Activated T-helper 1 cell treated with anti-CD3 and anti-CD28 coated beads, Interleukin-12 subunit alpha, Interleukin-12 subunit beta, Interleukin-2, Interleukin-4 antibody, amounts not matched to agents 30 ng/mL and 10 ng/mL and 1 ng/mL, durations not matched to agents 14 hours and 24 hours and 36 hours (primary cell): ENCODE measurements at regions not wholly inside any gene's neighbourhood (a gene's known extent, or its start where the extent isn't known, plus 50 kb on each side); places are given as distances from the start of the nearest gene placed in this dataset.
A peak's percentile ranks its signal among the peaks of the same experiment; 100 is the strongest.
"Not testable (repeated sequence)": the region's sequence is repeated elsewhere in the genome, so short reads cannot be mapped to it uniquely, and the experiment has no call there.

Experiments used
- DNase-seq: peaks from one replicate; pipeline ENCODE4 v3.0.0; 2021; ENCODE audit warnings: low spot score
- H3K27ac Mint-ChIP-seq: one replicate; pipeline ENCODE4 v1.8.0; 2021; ENCODE audit warnings: mild to moderate bottlenecking, mixed read lengths
- H3K27me3 Mint-ChIP-seq: one replicate; pipeline ENCODE4 v1.8.0; 2022; ENCODE audit warnings: mild to moderate bottlenecking, moderate library complexity, mixed read lengths; ENCODE audit not compliant: insufficient read depth
- H3K36me3 Mint-ChIP-seq: one replicate; pipeline ENCODE4 v1.8.0; 2021; ENCODE audit warnings: low read depth, mixed read lengths
- H3K4me1 Mint-ChIP-seq: one replicate; pipeline ENCODE4 v1.8.0; 2021; ENCODE audit warnings: low read depth, mixed read lengths
- H3K4me3 Mint-ChIP-seq: one replicate; pipeline ENCODE4 v1.8.0; 2021; ENCODE audit warnings: mild to moderate bottlenecking, moderate library complexity, mixed read lengths
- H3K9me3 Mint-ChIP-seq: one replicate; pipeline ENCODE4 v1.8.0; 2021; ENCODE audit warnings: mixed read lengths
- intact Hi-C: fragments of 100-400 bp; cut with micrococcal nuclease; formaldehyde crosslinking; loops from one replicate; pipeline ENCODE4 v1.15.1; 2024

DNA sequence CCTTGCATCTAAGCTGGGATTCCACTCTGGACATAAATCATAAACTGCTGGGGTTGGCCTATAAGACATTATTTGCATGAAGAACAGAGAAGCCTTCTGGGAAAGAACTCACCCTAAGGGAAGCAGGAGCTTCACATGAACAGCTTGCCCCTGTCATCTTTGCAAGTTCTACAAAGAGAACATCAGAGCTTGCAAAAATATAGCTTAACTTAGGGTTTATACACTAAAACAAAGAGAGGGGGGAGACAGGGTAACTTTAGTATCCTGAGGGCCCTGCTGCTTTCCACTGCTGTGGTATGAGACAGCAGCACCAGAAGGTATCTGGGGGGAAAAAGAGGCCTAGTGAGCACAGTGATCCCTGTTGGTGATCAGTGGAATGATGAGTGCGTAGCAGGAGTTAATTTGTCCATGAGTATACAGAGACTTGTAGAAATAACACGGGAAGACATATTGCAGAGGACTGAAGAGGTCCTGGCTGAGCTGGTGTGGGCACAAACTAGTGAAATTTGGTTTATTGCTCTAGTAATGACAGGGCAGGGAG is 116.1 kb upstream of the TSC22D1 start:
- intact Hi-C loops = no loop called here
- Mint-ChIP-seq H3K9me3 (peaks cover 3% of the 10 kb centered on the region), H3K36me3 (no peaks in the 10 kb centered on the region), H3K27me3 (peaks cover 16% of the 10 kb centered on the region), H3K4me3 (no peak overlapping the region), H3K27ac (no peak overlapping the region), H3K4me1 (no peaks in the 10 kb centered on the region)
- DNase-seq = no peak

DNA sequence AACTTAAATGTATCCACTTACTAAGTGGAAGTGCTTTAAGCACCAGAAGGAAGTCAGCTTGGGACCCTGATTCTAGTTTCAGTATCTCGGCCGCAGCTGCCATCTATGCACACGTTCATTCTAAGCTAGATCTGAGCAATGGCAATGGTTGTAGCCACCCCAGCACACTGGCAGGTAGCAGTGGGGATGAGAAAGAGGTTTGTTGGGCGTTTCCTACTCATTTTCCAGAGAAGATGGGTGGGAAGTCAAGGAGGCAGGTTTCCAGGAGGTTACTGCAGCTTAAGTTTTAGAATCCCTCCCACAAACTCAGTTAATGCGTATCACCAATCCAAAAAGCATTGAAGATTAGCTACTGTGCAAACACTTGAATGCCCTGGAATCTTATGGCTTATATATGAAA is 114.2 kb upstream of the TSC22D1 start:
- no peak overlapping the region for H3K4me3 Mint-ChIP-seq
- intact Hi-C loops = no loop called here
- H3K4me1 Mint-ChIP-seq = peaks cover 14% of the 10 kb centered on the region
- H3K36me3 Mint-ChIP-seq = peaks cover 4% of the 10 kb centered on the region
- no peak overlapping the region for H3K27ac Mint-ChIP-seq
- no peak for DNase-seq
- peaks cover 17% of the 10 kb centered on the region for H3K9me3 Mint-ChIP-seq
- H3K27me3 Mint-ChIP-seq = peaks cover 9% of the 10 kb centered on the region

DNA sequence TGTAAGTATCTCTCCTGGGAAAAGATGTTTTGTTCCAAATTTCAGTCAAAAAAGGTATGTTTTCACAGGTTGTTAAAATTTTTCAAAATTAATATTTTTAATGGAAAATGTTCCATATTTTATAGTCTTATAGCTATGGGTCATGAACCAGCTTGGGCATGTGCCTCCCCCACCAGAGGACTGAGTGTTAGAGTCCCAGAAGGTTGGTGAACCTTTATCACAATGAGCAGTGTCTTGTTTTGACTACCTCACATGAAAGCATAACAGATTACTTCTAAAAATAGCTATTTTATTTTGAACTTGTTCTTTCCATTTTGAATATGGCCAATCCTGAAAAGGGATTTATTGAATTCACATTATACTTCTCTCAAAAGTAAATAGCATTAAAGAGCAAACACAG is 112.5 kb upstream of the TSC22D1 start:
- H3K9me3 Mint-ChIP-seq = peaks cover 21% of the 10 kb centered on the region
- peaks cover 7% of the 10 kb centered on the region for H3K27me3 Mint-ChIP-seq
- no peak for DNase-seq
- peaks cover 4% of the 10 kb centered on the region for H3K36me3 Mint-ChIP-seq
- H3K27ac Mint-ChIP-seq = no peak overlapping the region
- intact Hi-C loops = no loop called here
- H3K4me3 Mint-ChIP-seq = no peak overlapping the region
- peaks cover 18% of the 10 kb centered on the region for H3K4me1 Mint-ChIP-seq

DNA sequence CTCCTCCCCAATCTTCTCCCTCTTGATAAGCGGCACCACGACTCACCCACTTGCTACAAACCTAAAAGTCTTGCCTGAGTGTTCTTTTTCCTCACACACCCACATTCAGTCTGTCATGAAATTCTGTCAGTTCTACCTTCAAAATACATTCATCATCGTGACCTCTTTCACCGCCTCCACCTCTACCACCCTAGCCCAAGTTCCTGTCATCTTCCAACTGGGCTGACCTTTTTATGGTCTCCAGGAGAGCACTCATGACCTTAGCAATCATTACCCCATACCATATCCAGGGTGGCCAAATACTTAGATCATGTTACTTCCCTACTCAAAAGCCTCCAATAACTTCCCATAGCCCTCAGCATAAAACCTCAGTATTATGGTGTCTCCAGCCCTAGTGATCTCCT is 110.4 kb upstream of the TSC22D1 start:
- intact Hi-C loops = no loop called here
- H3K4me1 Mint-ChIP-seq = peaks cover 18% of the 10 kb centered on the region
- peaks cover 4% of the 10 kb centered on the region for H3K36me3 Mint-ChIP-seq
- peaks cover 21% of the 10 kb centered on the region for H3K9me3 Mint-ChIP-seq
- H3K27ac Mint-ChIP-seq = peak overlapping the region; percentile 65
- no peak for DNase-seq
- H3K27me3 Mint-ChIP-seq = peaks cover 7% of the 10 kb centered on the region
- no peak overlapping the region for H3K4me3 Mint-ChIP-seq

DNA sequence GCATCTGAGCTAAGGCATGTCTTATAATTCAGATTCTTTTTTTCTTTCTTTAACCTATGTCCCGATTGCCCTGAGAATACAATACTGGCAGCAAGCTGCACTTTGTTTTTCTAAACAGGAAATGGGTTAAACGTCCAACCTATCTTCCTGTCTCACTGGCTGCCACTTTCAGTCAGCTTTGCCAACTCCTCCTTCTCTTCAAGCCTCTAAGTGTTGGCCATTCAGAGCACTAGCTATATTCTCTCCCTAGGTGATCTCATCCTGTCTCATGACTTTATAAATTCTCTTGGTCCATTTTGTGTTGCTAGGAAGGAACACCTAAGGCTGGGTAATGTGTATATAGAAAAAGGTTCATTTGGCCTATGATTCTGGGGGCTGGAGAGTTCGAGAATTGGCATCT is 109.5 kb upstream of the TSC22D1 start:
- H3K4me3 Mint-ChIP-seq = no peak overlapping the region
- peaks cover 7% of the 10 kb centered on the region for H3K27me3 Mint-ChIP-seq
- H3K36me3 Mint-ChIP-seq = peaks cover 4% of the 10 kb centered on the region
- DNase-seq = no peak
- H3K9me3 Mint-ChIP-seq = peaks cover 21% of the 10 kb centered on the region
- intact Hi-C loops = no loop called here
- peaks cover 18% of the 10 kb centered on the region for H3K4me1 Mint-ChIP-seq
- no peak overlapping the region for H3K27ac Mint-ChIP-seq

DNA sequence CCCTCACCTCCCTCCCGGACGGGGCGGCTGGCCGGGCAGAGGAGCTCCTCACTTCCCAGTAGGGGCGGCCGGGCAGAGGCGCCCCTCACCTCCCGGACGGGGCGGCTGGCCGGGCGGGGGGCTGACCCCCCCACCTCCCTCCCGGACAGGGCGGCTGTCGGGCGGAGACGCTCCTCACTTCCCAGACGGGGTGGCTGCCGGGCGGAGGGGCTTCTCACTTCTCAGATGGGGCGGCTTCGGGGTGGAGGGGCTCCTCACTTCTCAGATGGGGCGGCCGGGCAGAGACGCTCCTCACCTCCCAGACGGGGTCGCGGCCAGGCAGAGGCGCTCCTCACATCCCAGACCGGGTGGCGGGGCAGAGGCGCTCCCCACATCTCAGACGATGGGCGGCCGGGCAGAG is 106.3 kb upstream of the TSC22D1 start:
- H3K4me3 Mint-ChIP-seq, H3K27me3 Mint-ChIP-seq, H3K27ac Mint-ChIP-seq, intact Hi-C loops, H3K36me3 Mint-ChIP-seq, DNase-seq: not testable (repeated sequence)
- H3K4me1 Mint-ChIP-seq = peaks cover 18% of the 10 kb centered on the region
- peaks cover 18% of the 10 kb centered on the region for H3K9me3 Mint-ChIP-seq

DNA sequence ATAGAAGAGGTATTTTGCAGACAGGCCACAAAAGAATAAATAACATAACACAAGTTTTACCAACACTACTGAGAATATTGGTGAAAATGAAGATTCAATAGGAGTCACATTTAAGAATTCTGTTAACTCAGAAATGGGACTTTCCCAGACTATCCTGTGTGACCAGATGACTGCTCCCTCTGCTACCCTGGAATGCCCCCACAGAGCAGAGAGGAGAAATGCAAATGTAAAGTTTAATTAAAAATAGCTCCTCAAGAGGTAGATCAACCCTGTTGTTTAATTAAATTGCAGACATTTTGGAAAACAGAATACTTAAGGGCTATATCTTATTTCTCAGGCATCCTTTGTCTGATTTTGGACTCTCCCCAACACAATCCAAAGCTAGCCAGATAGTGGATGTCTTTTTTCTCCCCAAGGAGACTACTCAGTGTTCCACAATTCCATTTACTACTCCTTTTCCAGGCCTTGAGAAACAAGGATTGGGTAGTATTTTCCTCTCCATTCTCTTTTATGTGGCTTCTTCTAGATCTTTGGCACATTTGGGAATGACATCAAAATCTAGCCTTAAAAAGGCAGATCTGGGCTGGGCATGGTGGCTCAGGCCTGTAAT is 104.7 kb upstream of the TSC22D1 start:
- no peak for DNase-seq
- no peaks in the 10 kb centered on the region for H3K36me3 Mint-ChIP-seq
- H3K27me3 Mint-ChIP-seq = peaks cover 1% of the 10 kb centered on the region
- H3K4me3 Mint-ChIP-seq = no peak overlapping the region
- intact Hi-C loops = no loop called here
- H3K9me3 Mint-ChIP-seq = peaks cover 9% of the 10 kb centered on the region
- peaks cover 8% of the 10 kb centered on the region for H3K4me1 Mint-ChIP-seq
- H3K27ac Mint-ChIP-seq = no peak overlapping the region

DNA sequence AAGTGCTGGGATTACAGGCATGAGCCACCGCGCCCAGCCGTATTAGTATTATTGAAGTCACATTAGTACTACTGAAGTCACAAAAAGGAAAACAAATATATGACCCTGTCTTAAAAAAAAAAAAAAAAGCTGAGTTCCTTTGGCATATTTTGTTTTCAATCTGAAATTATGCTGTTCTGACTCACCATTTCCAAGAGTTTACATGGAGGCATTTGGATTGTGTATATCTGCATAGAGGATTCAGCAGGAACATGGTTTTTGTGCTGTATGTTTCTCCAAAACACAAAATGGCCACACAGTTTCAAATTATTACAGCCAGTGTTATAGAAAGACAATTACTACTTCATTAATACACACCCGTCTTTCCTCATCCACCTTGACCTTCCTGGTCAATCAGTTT is 103.5 kb upstream of the TSC22D1 start:
- H3K36me3 Mint-ChIP-seq = no peaks in the 10 kb centered on the region
- no peak overlapping the region for H3K4me3 Mint-ChIP-seq
- peaks cover 4% of the 10 kb centered on the region for H3K9me3 Mint-ChIP-seq
- H3K4me1 Mint-ChIP-seq = no peaks in the 10 kb centered on the region
- no peak overlapping the region for H3K27ac Mint-ChIP-seq
- no peak for DNase-seq
- peaks cover 1% of the 10 kb centered on the region for H3K27me3 Mint-ChIP-seq
- intact Hi-C loops = no loop called here

DNA sequence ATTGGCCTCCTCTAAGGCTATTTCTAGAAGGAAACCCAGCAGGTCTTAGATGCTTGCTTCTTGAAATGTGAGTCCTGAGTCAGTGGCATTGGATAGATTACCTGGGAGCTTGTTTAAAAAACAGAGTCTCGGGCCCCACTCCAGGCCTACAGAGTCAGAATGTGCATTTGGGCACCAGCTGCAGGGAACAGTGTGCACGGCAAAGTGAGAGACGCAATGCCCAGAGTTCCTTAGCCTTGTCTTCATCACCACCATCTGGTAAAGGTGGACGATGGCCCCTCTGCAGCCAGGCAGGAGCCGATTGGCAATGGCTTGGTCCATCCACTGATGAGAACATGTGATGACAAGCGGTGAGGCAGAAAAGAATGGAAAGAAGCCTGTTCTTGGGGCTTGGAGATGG is 102.1 kb upstream of the TSC22D1 start:
- no peak for DNase-seq
- Mint-ChIP-seq H3K9me3 (no peaks in the 10 kb centered on the region), H3K4me3 (no peak overlapping the region), H3K36me3 (no peaks in the 10 kb centered on the region), H3K27me3 (peaks cover 1% of the 10 kb centered on the region), H3K27ac (no peak overlapping the region), H3K4me1 (no peaks in the 10 kb centered on the region)
- intact Hi-C loops = no loop called here

DNA sequence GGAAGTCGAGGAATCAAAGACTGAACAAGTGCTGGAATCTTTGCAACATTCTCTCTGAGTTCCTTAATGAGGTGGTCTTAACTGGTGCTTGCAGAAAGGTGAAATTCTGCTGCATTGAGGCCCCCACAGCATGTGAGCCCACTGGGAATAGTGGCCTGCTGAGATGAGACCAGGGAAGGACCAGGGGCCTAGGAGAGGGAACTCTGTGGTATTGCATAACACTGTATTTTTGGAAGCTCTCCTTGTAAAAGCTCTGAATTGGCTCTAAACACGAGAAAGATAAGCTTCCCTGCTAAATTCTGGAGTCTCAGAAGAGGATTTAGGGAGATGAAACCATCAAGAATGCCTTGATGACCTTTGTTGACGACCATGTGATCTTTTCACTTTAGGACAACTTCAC is 100.4 kb upstream of the TSC22D1 start:
- Mint-ChIP-seq H3K27ac (no peak overlapping the region), H3K36me3 (no peaks in the 10 kb centered on the region), H3K4me1 (no peaks in the 10 kb centered on the region), H3K9me3 (no peaks in the 10 kb centered on the region), H3K4me3 (no peak overlapping the region), H3K27me3 (peaks cover 1% of the 10 kb centered on the region)
- no peak for DNase-seq
- intact Hi-C loops = no loop called here

DNA sequence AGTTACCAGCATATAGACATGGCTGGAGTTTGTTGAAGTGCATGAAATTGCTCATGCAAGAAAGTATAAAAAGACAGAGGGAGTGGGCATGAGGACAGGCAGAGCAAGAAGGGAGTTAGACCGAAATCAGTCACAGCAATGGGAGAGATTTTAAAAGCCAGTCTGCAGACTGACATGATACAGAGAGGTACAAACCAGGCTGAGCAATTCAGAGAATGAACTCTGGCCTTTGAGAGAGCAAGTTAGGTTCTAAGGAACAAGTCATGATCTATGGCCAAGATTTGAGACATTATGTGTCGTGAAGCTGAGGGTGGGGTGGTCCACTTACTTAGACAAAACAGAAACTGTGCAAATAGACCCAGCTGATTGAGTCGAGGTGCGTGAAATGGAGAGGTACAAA is 93.4 kb upstream of the TSC22D1 start:
- Mint-ChIP-seq H3K9me3 (no peaks in the 10 kb centered on the region), H3K36me3 (no peaks in the 10 kb centered on the region), H3K27me3 (no peaks in the 10 kb centered on the region), H3K4me3 (no peak overlapping the region), H3K4me1 (no peaks in the 10 kb centered on the region), H3K27ac (no peak overlapping the region)
- DNase-seq = no peak
- intact Hi-C loops = no loop called here

DNA sequence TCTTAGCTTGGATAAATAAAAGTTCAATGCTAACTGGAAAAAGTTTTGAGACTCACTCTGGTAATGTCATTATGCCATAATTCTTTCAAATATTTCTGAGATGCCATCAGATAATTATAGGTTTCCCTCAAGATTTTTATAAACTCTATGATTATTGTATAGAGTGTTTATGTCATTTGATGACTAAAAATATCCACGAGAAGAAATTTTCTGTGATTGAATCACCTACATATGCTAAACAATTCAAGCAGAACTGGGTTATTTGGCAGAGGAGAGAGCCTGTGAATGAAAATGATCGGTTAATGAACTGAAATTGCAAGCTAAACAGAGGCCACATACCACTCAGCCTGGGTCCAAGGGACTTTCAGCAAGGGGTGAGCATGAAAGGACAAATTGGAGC is 92.6 kb upstream of the TSC22D1 start:
- H3K9me3 Mint-ChIP-seq = no peaks in the 10 kb centered on the region
- H3K36me3 Mint-ChIP-seq = no peaks in the 10 kb centered on the region
- no peaks in the 10 kb centered on the region for H3K27me3 Mint-ChIP-seq
- intact Hi-C loops = no loop called here
- H3K4me1 Mint-ChIP-seq = no peaks in the 10 kb centered on the region
- no peak overlapping the region for H3K4me3 Mint-ChIP-seq
- DNase-seq = no peak
- H3K27ac Mint-ChIP-seq = no peak overlapping the region

DNA sequence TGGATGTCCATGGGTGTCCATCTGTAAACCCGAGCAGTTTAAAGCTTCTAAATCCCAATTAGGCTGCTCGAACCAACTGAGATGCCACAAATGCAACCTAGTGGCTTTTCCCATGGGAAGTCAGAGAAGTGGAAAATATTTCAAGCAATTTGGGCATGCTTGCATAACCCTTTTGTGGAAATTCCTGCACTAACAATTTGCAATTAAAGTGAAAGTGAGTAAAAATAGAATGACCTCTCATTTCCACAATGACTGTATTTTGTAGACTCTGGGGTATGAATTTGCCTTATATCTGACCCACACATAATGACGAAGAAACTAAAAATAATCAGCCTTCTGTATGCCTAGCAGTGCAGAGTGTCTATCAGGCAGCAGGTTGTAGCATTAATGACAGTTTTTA is 91.8 kb upstream of the TSC22D1 start:
- H3K9me3 Mint-ChIP-seq = no peaks in the 10 kb centered on the region
- no peak overlapping the region for H3K27ac Mint-ChIP-seq
- H3K36me3 Mint-ChIP-seq = no peaks in the 10 kb centered on the region
- no peaks in the 10 kb centered on the region for H3K4me1 Mint-ChIP-seq
- H3K4me3 Mint-ChIP-seq = no peak overlapping the region
- intact Hi-C loops = no loop called here
- no peak for DNase-seq
- H3K27me3 Mint-ChIP-seq = no peaks in the 10 kb centered on the region

DNA sequence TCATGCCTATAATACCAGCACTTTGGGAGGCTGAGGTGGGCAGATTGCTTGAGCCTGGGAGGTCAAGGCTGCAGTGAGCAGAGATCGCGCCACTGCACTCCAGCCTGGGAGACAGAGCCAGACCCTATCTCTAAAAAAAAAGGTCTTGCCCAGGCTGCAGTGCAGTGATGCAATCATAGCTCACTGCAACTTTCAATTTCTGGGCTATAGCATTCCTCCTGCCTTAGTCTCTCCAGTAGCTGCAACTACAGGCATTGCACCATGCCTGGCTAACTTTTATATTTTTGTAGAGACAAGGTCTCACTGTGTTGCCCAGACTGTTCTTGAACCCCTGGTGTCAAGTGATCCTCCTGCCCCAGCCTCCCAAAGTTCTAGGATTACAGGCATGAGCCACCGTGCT is 90.4 kb upstream of the TSC22D1 start:
- H3K4me1 Mint-ChIP-seq, DNase-seq, H3K27ac Mint-ChIP-seq, H3K27me3 Mint-ChIP-seq, intact Hi-C loops, H3K4me3 Mint-ChIP-seq, H3K9me3 Mint-ChIP-seq, H3K36me3 Mint-ChIP-seq: not testable (repeated sequence)
